Medulla oblongata (tissue), 1 donor: ENCODE measurements at regions not wholly inside any gene's neighbourhood (a gene's known extent, or its start where the extent isn't known, plus 50 kb on each side); places are given as distances from the start of the nearest gene placed in this dataset.

ENCODE experiments used
- DNase-seq: peaks from one replicate; pipeline ENCODE4 v3.0.0-alpha.2; 2015; ENCODE audit errors: extremely low spot score

DNA sequence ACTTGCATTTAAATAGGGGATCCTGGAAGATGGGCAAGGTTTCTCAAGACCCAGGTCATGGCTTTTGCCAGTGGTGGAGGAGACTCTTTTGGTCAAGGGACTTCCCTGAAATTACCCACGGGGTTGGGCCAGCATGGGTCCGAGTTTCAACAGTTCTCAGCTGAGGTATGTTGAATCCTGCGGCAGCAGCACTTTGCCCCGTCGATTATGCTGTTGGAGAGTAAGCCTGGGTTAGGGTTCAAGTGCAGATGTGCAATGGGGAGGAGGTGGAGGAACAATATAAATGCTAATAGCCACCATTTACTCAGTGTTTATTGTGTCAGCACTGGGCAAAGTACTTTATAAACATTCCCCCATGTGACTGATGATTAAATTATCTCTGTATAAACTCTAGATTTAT is 96.0 kb upstream of the GATA6 start:
- no peak for DNase-seq

DNA sequence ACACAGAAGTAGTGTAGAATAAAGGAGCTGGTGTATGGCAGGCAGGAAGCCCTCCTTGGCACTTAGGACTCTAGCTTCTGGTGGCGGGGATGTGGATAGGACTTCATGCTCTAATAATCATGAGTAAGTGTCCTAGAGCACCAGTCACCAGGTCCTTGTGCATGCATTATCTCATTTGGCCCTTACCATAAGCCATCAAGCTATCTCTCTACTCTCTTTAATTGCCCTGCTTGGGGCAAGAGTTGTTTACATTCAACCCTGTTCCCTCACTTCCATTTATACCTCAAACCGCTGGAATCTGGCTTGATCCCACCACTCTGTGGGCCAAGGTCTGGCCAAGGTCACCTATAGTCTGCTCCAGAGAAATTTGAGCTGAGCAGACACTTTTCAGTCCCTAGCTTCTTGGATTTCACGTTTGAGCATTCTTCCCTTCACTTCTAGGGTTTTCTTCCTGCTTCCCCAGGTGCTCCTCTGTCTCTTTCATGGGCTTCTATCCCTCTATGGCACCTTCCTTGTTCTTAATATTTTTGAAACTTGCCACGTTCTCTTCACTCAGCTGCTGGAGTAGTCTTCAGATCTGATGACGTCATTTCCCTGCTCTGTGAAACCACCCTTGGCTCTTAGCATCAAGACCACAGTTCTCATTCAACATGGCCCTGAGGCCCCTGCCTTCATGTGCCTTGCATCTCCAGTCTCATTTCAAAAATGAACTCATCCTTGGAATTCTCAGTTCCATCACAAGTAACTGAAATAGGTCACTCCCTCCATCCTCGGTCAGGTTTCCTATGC is 94.9 kb upstream of the GATA6 start:
- no peak for DNase-seq

DNA sequence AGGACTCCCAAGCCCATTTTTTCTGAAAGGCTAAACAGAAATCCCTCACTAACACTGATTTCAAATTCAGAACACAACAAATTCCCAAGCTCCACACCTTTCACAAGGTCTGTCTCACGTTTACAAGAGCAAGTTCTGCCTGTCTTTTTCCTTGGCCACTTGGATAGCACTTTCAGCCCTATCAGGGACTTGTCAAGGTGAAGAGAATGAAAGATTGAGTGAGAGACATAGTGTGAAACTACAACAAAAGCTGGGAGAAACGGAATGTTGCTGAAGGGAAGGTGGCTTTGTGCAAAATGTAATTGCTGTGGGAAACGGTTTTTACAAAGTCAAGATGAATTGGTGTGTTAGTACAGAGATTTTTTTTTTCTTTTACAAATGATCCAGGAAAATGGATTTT is 89.4 kb upstream of the GATA6 start:
- DNase-seq, result no peak

DNA sequence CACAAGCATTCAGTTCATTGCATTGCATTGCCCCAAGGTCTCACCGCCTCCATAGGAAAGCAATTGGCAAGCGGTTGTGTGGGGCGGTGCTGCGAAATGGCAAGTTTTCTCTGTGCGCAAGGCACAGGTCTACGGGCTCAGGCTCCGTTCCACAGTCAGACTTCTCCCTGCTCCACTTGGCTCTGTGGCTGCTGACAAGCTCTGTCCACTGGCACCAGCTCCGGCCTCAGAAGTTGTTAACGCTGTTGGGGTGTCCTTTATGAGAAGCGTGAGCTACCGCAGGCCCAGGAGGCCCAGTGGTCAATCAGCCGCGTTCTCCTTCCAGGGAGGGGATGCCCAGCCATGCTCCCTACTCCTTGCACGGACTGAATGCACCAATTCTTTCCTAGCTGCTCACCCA is 87.0 kb upstream of the GATA6 start:
- no peak for DNase-seq

DNA sequence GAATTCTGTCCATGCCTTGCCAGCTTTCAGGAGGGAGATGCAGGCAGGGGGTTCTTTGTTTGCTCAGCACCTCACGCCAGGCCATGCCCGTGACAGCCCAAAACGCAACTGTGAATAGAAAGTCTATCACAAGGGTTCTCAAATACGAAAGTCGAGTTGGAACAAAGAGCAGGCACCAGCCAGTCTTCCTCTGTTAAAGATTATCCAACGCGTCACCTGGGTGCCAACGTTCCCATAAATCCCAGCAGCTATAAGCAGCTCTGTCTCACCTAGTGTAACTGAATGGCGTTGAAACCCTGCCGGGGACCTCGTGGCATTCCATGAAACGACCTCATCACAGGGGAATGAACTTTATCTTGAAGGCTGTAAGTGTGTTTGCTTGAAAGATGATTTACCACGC is 84.8 kb upstream of the GATA6 start:
- no peak for DNase-seq

DNA sequence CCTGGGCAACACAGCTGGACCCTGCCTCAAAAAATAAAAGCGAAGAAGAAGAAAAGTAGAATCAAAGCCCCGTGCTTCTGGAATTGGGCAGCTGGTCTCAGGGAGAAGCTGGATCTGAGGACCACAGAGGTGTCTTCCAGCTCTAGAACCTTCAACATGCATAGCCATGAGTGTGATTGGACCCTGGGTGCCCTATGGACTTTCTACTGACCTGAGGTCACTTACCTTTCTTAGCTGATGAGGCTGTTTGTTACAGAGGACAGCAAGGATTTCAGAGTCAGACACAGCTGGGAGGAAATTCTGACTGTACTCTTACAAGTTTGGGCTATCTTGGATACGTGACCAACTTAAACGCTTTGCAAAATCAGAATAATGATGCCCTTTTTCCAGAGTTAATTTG is 82.4 kb upstream of the GATA6 start:
- DNase-seq, result no peak

DNA sequence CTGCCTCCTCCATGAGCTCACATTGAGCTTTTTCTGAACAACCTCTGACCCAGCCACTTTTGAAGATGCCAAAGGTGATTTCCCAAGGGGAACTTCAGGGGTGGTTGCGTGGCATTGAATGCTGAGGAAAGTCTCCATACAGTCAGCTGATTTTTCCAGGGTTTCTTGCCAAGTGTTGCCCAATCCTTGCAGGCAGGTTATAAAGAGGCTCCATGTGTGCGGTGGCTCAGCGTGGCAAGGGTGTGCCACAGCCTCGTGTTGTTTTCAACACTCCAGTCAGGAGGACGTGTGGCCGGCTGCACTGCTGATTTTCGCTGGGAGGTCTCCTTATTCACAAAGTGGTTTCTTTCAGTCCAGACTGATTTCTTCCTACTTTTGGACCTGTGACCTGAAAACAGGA is 81.4 kb upstream of the GATA6 start:
- DNase-seq, result no peak

DNA sequence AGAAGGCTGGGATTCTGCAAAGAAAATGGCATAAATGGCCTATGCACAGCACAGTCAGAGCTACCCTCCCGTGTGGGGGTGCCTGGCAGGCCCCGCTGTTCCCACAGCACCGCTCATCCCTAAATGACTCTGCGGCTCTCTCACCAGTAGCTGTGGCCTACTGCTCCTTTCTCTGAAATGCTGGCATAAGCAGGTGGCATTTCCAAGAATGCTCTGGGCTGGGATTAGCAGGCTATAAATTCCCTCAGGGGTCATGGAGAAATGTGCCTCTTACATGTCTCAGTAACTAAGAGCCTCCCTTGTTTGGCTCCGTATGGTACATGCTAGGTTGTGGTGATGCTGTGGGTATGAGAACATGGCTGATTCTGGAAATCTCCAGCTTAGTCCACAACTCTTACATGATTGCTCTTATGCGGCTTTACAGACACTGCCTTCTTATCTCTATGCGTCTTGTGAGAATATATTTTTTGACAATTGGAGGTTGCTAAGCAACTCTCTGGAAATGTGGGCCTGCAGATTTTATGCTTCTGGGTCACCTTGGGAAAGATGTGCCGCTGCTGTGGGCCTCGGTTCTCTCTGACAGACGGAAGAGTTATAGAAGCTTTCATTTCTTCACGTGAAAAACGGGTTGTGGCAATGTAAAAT is 80.3 kb upstream of the GATA6 start:
- no peak for DNase-seq

DNA sequence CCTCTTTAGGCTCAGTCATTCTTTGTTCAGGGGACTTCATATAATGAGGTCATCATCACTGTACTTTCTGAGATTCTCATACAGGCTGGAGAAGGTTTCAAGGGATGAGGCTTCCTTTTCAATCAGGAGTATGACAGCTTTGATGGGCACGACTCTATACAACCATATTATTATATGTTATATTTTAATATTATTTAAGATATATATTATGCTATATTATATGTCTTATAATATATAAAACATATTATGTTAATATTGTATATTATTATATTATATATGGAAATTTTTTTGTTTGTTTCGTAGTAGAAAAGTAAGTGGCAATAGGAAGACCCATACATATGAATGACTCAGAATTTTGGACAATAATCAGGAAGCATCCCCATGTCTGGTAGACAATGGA is 78.0 kb upstream of the GATA6 start:
- no peak for DNase-seq

DNA sequence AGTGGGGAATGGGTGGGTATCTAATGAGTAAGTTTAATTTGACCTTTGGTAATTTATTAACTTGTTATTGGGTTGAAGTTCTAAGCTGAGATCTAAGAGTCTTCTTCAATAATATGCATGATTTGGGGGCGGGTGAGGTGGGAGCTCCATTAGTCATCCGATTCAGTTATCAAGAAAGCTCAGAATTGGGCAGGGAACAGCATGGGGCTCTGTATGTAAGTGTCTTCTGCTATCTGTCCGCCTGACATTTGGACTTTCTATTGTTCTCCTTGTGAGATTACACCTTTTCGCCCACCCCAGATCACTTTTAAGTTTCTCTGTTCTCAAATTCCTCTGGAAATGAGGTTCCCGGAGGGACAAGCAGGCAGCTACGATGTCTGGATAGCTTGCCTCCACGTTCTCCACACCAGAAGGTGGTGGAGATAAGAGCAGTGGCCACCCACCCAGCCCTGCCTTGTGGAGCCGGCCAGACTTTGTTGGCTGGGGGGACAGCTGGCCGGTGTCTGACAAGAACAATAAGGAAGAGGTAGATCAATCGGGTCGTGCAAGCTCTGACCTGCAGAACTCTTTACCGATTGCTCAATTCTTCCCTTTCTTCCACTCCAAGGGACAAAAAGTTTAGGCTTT is 75.5 kb upstream of the GATA6 start:
- DNase-seq, result no peak

DNA sequence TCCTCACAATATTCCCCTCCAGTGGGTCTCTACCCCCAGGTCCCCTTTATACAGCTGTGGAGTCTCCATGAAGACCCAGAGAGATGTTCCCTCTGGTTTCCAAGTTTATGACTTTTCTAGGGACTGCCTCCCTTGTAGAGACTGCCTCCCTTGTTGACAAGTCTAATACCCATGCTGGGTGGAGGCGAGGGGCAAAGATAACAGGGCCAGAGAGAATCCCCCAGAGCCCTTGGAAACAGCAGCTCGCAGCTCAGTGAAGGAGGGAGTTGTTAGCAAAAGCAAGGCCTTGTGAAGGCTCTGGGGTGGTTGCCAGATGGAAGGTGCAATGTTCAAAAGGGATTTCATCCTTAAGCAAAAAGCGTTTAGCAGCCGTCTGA is 75.0 kb upstream of the GATA6 start:
- DNase-seq, result no peak

DNA sequence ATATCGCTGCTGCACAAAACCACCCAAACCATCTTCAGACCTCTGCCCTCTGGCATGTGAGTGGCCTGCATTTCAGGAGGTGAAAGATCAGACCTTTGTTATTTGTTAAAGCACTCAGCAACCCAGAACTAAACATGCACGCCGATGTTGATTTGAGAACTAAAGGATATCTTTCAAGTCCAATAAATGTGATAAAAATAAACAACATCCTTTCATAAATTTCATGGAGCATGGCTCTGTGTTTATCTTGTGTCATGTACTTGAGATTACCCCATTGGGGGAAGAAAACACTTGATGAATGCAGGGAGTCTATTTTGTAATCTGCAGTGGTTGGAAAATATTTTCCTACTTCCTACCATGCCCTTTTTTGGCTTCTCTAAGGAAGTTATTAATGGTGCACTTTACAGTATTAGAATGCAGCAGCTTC is 70.8 kb upstream of the GATA6 start:
- no peak for DNase-seq

DNA sequence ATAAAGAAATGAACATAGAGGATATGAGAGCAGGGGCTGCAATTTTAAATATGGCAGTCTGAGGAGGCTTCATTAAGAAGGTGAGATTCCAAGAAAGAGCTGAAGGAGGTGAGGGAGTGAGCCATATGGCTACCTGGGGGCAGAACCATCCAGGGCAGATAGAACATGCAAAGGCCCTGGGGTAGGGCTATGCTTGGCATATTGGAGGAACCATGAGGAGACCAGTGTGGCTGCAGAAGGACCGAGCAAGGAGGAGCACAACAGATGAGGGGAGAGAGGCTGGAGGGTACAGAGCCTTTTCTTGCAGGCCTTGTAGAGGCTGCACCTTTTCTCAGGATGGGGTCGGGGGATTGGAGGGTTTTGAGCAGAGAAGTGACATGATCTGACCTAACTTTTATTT is 69.5 kb upstream of the GATA6 start:
- DNase-seq, result no peak

DNA sequence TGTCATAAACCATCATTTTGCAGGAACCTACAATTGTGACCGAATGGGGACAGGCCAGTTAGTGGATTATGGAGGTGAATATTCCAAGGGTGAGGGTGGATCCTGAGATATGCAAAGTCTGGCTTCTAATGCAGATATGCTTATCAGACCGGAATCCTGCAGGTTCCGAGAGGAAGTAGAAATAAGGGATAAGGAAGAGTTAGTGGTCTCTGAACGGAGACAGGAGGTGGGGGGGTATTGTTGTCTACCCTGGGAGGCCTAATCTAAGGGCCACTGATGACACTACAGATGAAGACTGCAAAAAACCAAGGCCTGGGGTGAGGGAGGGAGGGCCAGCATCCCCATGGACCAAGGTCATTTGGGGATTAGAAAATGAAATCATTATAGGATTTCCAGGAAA is 67.7 kb upstream of the GATA6 start:
- no peak for DNase-seq

DNA sequence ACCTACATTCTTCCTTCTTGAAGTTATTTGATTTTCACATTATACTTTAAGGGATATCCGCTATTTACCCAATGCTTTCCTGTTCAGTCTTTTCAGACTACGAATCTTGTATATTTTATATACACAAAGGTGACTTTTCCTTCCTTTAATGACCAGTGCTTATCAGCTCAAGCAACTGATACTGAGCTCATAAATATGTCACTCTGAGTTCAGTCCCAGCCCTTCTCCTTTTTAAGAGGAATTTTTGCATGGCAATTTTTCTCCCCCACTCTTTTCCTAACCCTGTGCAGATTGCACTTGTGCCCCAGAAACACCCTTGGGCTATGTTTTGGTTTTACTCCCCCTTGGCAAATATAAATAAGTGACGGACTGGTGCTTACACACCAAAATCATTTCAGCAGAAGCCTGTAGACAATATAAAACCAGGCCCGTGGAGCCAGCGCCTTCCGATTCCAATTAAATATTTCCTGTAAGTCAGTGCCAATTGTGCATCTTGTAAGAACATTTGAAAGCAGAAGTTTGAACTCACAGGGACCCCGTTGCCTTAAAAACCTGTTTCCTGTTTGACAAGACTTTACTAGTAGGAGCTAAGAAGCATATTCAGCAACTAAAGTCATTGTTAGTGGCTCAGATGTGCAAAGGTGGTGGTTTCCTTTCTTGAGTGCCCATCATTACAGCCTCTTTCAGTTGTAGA is 66.3 kb upstream of the GATA6 start:
- peak; percentile 6 for DNase-seq

DNA sequence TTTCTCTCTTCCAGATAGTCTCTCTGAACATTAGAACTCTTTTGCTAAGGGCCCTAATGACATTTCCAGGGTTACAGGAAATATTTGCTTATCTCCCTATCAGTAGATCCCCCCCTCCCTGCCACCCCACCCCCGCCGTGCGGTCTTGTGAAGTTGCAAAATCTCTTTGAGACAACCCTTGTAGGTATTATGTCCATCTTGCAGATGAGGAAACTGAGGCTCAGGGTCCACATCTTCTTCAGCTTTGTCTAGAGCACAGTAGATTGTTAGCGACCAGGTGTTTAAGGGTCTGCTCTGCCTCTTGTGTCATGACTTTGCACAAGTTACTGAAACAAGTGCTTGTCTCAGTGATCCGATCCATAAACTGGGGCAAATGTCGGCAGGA is 65.8 kb upstream of the GATA6 start:
- DNase-seq, result no peak

DNA sequence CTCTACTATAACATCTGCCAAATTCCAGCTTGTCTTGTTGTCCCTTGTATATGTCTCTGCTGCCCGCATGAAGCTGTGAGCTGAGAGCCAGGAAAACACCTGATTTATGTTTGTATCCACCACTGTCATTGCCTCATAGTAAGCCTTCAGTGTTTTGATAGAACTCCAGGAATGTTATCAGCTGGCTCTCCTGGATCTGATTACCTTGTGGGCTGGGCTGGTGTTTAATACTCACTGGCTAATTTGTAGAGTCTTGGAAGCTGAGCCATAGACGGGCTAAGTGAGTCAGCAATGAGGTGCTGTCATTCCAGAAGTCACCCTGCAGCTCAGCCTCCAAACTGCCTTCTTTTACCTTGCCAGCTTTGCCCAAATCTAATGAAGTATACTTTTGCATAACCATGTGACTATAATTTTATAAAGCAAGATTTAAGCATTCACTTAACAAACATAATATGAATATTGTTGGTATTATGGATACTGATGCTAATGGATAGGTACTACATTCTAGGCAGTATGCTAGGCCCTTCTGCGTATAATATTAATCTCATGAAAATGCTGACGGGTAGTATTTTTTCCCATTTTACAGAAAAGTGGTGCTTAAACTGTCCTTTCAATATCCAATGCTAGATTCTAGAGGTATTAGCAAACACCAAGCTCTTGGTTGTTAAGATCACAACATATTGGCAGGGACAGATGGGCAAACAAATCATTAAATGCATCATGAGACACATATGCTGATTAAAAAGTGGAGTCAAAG is 62.7 kb upstream of the GATA6 start:
- no peak for DNase-seq

DNA sequence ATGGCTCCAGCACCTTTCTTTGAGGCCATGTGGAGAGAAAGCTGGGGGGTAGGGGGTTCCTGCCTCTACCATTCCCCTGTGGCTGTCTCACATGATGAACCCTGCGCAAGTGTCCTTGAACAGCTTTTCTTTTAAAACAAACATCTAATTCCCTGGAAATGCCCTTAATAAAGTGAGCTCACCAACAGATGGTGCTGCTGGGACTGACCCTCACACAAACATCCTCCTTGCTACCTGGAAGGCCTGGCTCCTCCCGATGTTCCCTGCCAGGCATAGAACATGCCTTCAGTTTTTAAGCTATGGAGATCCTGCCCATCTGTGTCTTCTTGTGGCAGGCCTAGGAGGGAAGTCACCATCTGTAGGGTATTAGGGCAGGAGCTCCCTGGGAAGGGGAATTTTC is 60.7 kb upstream of the GATA6 start:
- DNase-seq, result no peak

DNA sequence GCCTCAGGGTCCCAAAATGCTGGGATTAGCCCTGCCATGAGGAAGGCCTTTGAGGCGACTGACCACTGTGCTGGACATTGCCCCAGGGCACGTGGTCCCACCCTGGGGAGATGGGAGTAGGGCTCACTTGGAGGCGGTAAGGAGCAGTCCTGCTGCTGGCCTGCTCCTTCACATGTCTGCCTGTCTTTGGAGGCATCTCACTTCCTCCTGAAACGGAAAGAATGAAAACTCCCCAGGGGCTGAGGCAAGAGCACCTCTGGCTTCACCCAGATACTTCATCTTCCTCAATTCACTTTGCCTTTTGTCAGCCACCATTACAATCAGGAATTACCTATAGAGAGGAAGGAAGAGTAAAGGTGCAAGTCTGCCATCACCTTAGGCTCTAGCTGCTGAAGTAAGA is 59.9 kb upstream of the GATA6 start:
- no peak for DNase-seq

DNA sequence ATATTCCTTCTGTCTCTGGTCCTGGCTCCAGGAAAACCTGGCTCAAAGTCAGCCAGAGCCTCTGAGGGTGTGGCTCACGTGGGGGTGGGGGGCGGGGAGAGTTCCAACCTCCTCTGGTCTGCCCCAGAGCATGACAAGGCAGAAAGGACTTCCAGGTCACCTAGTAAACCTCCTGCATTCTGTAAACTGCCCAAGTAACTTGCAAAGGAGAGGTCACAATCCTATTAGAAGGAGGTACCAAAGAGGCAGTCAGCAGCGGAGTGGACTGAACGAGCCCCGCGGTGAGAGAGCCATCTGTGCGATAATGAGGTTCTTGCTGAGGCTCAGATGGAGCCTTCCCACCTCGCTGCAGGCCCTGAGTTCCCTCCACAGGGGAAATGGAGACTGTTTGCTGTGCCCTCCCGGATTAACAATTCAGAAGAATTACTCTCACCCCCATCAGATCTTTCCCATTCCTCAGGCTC is 58.9 kb upstream of the GATA6 start:
- DNase-seq, result no peak

DNA sequence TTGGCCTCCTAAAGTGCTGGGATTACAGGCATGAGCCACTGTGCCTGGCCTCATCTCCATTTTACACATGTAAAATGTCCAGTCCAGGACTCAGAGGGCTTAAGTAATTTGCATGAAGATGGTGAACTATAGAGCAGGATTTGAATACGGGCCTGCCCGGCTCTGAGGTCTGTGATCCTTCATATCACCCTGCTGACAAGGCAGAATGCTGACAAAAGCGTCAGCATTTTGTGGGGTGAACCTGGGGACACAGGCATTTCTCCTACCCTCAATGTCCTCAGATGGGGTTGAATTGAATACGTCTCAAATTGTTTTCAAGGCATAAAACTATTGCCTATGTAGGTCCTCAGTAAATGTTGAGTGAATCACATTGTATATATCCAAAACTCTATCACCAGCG is 57.2 kb upstream of the GATA6 start:
- no peak for DNase-seq
